ENCODE measurements at regions not wholly inside any gene's neighbourhood (a gene's known extent, or its start where the extent isn't known, plus 50 kb on each side); places are given as distances from the start of the nearest gene placed in this dataset.
"Not testable (repeated sequence)": the region's sequence is repeated elsewhere in the genome, so short reads cannot be mapped to it uniquely, and the experiment has no call there.

GRCh38 chr7:131769241-131769640 lies 212.8 kb upstream of the PODXL start:
- no peaks in the 10 kb centered on the region for H3K9me3 Mint-ChIP-seq
- no peaks in the 10 kb centered on the region for H3K4me1 Mint-ChIP-seq (ENCODE audit: low read depth)
- no peaks in the 10 kb centered on the region for H3K36me3 Mint-ChIP-seq (ENCODE audit: low read depth)
- no peak for DNase-seq
- H3K27ac Mint-ChIP-seq: no peak overlapping the region
- intact Hi-C loops (cut with micrococcal nuclease): no loop called here
- H3K27me3 Mint-ChIP-seq (ENCODE audit: low read depth): peaks cover 7% of the 10 kb centered on the region
- CTCF ChIA-PET: no interaction called here
- no peak overlapping the region for H3K4me3 Mint-ChIP-seq

DNA sequence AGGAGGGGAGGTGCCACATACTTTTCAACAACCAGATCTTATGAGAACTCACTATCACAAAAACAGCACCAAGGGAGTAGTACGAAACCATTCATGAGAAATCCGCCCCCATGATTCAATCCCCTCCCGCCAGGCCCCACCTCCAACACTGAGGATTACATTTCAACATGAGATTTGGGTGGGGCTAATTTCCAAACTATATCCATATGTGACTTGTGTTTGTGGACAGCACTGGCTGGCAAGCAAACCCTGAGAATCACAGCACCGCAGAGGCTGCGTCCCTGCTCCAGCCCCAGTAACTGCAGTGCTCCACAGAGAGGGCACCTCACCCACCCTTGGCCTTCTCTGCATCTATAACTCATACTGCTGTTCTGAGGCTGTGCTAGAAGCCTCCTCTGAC lies 211.2 kb upstream of the PODXL start:
- DNase-seq: no peak
- intact Hi-C loops (cut with micrococcal nuclease): no loop called here
- Mint-ChIP-seq H3K4me3 (no peak overlapping the region), H3K27me3 (ENCODE audit: low read depth) (peaks cover 7% of the 10 kb centered on the region), H3K27ac (no peak overlapping the region), H3K9me3 (no peaks in the 10 kb centered on the region), H3K4me1 (ENCODE audit: low read depth) (no peaks in the 10 kb centered on the region), H3K36me3 (ENCODE audit: low read depth) (no peaks in the 10 kb centered on the region)
- CTCF ChIA-PET: no interaction called here

DNA sequence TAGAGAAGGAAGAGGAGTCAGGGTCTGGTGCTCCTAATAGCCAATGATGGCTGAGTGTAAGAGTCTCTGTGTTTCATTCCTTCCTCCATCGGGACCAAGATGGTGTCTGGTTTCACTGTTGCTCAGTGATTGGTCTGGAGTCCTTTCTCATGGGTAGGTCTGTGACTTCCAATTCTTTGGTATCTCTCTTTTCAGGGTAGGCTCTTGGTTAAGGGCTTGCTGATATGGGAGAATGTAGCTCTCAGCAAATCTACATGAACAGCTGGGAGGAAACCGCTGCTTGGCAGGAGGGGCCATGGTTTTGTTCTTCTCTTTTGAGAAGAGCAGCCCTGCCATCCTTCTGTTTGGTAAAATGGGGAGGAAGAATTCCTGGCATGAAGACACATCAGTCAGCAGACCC lies 209.1 kb upstream of the PODXL start:
- H3K9me3 Mint-ChIP-seq: no peaks in the 10 kb centered on the region
- H3K27ac Mint-ChIP-seq: no peak overlapping the region
- H3K4me3 Mint-ChIP-seq: no peak overlapping the region
- CTCF ChIA-PET: interaction anchor here (1.5 kb wide), 1 partner anchor 77 kb away, joined by 5 read pairs; no protein-coding TSS in a partner anchor
- H3K27me3 Mint-ChIP-seq (ENCODE audit: low read depth): peaks cover 9% of the 10 kb centered on the region
- no peak for DNase-seq
- no peaks in the 10 kb centered on the region for H3K4me1 Mint-ChIP-seq (ENCODE audit: low read depth)
- intact Hi-C loops (cut with micrococcal nuclease): no loop called here
- no peaks in the 10 kb centered on the region for H3K36me3 Mint-ChIP-seq (ENCODE audit: low read depth)

- Mint-ChIP-seq H3K36me3 (ENCODE audit: low read depth) (no peaks in the 10 kb centered on the region), H3K9me3 (no peaks in the 10 kb centered on the region), H3K27ac (no peak overlapping the region), H3K4me3 (no peak overlapping the region), H3K4me1 (ENCODE audit: low read depth) (no peaks in the 10 kb centered on the region), H3K27me3 (ENCODE audit: low read depth) (peaks cover 18% of the 10 kb centered on the region)
- CTCF ChIA-PET: no interaction called here
- DNase-seq: no peak
- intact Hi-C loops (cut with micrococcal nuclease): no loop called here
These were observed 207.8 kb upstream of the PODXL start for GRCh38 chr7:131764143-131764775.

GRCh38 chr7:131762753-131763152 lies 206.3 kb upstream of the PODXL start:
- intact Hi-C loops (cut with micrococcal nuclease): no loop called here
- H3K36me3 Mint-ChIP-seq (ENCODE audit: low read depth): no peaks in the 10 kb centered on the region
- H3K4me1 Mint-ChIP-seq (ENCODE audit: low read depth): no peaks in the 10 kb centered on the region
- no peak for DNase-seq
- CTCF ChIA-PET: no interaction called here
- peaks cover 17% of the 10 kb centered on the region for H3K27me3 Mint-ChIP-seq (ENCODE audit: low read depth)
- H3K9me3 Mint-ChIP-seq: no peaks in the 10 kb centered on the region
- no peak overlapping the region for H3K27ac Mint-ChIP-seq
- no peak overlapping the region for H3K4me3 Mint-ChIP-seq

DNA sequence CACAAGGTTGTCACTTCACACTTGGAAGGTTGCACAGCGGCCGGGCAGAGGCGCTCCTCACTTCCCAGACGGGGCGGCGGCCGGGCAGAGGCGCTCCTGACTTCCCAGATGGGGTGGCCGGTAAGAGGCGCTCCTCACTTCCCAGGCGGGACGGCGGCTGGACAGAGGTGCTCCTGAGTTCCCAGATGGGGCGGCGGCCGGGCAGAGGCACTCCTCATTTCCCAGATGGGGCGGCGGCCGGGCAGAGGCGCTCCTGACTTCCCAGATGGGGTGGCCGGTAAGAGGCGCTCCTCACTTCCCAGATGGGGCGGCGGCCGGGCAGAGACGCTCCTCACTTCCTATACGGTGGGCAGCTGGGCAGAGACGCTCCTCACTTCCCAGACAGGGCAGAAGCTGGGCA lies 199.4 kb upstream of the PODXL start:
- H3K36me3 Mint-ChIP-seq (ENCODE audit: low read depth); H3K4me1 Mint-ChIP-seq (ENCODE audit: low read depth); H3K4me3 Mint-ChIP-seq; H3K27ac Mint-ChIP-seq; DNase-seq; H3K9me3 Mint-ChIP-seq; intact Hi-C loops (cut with micrococcal nuclease); CTCF ChIA-PET: not testable (repeated sequence)
- H3K27me3 Mint-ChIP-seq (ENCODE audit: low read depth): peaks cover 17% of the 10 kb centered on the region

DNA sequence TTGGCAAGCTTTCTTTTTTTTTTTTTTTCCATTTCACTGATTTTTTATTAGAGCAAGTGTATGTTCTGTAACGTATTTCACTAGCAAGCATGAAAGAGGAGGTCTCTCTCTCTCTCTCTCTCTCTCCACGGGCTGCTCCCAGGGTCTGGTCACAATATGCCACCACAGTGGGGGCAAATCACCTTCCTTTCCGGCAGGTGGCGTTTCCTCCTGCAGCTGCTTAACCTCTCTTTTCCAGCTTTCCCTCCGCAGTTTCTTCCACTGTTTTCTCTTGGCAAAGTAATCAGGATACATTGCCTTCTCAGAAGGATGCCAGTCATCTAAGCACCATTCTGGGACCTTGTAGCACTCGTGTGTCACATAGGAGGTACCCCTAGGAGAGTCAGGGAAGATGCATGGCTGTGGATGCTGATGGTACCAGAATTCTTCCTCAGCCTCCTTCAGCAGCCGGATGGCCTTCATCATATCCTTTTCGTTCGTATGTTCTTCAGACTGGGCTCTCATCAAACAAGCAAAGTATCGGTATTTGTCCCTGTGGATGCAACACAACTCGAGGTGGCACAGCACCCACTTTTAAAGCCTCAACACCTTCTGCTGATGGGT lies 197.3 kb upstream of the PODXL start:
- DNase-seq: peak; percentile 6
- no peaks in the 10 kb centered on the region for H3K36me3 Mint-ChIP-seq (ENCODE audit: low read depth)
- no peaks in the 10 kb centered on the region for H3K4me1 Mint-ChIP-seq (ENCODE audit: low read depth)
- H3K4me3 Mint-ChIP-seq: no peak overlapping the region
- no peaks in the 10 kb centered on the region for H3K9me3 Mint-ChIP-seq
- peaks cover 4% of the 10 kb centered on the region for H3K27me3 Mint-ChIP-seq (ENCODE audit: low read depth)
- intact Hi-C loops (cut with micrococcal nuclease): no loop called here
- CTCF ChIA-PET: interaction anchor here (1.0 kb wide), 1 partner anchor 72 kb away, joined by 3 read pairs; no protein-coding TSS in a partner anchor
- H3K27ac Mint-ChIP-seq: no peak overlapping the region

DNA sequence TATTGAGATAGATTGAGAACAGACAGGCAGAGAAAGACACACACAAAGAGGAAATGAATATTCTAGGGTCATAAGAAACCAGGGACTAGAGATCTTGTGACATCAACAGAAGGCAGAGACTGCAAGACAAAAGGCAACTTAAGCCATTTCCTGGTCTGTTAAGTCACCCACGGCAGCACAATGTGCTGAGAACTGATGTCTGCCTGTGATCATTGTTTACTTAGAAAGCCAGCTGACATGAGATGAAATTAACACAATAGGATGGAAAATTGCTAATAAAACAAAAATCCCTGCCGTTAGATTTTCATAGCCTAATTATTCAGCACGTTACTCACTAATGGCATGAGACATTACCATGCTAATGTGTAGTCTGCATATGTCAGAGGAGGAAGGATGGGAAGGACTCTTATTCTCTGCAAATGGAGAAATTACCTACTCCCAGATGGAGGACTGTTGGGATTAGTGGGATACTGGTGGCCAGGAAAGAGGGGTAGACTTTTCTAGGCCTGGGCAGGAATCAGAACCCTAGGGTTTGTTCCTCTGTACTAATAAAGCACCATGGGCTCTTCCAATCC lies 191.3 kb upstream of the PODXL start:
- no peaks in the 10 kb centered on the region for H3K4me1 Mint-ChIP-seq (ENCODE audit: low read depth)
- intact Hi-C loops (cut with micrococcal nuclease): no loop called here
- no peaks in the 10 kb centered on the region for H3K9me3 Mint-ChIP-seq
- CTCF ChIA-PET: no interaction called here
- H3K27me3 Mint-ChIP-seq (ENCODE audit: low read depth): peaks cover 12% of the 10 kb centered on the region
- H3K36me3 Mint-ChIP-seq (ENCODE audit: low read depth): no peaks in the 10 kb centered on the region
- H3K4me3 Mint-ChIP-seq: no peak overlapping the region
- no peak for DNase-seq
- no peak overlapping the region for H3K27ac Mint-ChIP-seq

- intact Hi-C loops (cut with micrococcal nuclease): no loop called here
- Mint-ChIP-seq H3K9me3 (no peaks in the 10 kb centered on the region), H3K27ac (no peak overlapping the region), H3K4me3 (no peak overlapping the region), H3K4me1 (ENCODE audit: low read depth) (no peaks in the 10 kb centered on the region), H3K36me3 (ENCODE audit: low read depth) (no peaks in the 10 kb centered on the region), H3K27me3 (ENCODE audit: low read depth) (peaks cover 13% of the 10 kb centered on the region)
- CTCF ChIA-PET: no interaction called here
- peak; percentile 31 for DNase-seq
These were observed 189.2 kb upstream of the PODXL start for GRCh38 chr7:131745390-131746248.

DNA sequence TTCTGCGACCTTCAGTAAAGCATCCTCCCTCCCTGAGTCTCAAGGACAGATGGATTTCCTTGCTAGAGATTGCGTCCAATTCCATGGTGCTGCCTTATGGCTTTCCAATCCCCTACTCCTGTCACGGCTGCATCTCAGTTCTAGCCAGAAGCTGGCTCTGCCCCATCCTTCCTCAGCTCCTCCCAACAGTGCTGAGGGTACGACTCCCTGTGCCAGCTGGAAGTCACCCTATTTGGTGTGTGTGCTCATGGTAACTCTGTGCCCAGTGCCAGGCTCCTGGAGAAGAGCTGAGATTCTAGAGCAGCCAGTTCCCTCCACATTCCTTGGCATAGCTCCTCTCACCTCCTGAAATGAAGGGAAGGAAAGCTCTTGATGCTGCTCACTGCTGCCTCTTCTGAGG lies 185.0 kb upstream of the PODXL start:
- no peaks in the 10 kb centered on the region for H3K36me3 Mint-ChIP-seq (ENCODE audit: low read depth)
- CTCF ChIA-PET: interaction anchor here (1.1 kb wide), 1 partner anchor 19 kb away, joined by 3 read pairs; no protein-coding TSS in a partner anchor
- H3K4me3 Mint-ChIP-seq: no peak overlapping the region
- no peak overlapping the region for H3K27ac Mint-ChIP-seq
- H3K4me1 Mint-ChIP-seq (ENCODE audit: low read depth): no peaks in the 10 kb centered on the region
- H3K27me3 Mint-ChIP-seq (ENCODE audit: low read depth): peaks cover 22% of the 10 kb centered on the region
- no peak for DNase-seq
- intact Hi-C loops (cut with micrococcal nuclease): no loop called here
- H3K9me3 Mint-ChIP-seq: no peaks in the 10 kb centered on the region

GRCh38 chr7:131737746-131738465 lies 181.5 kb upstream of the PODXL start:
- peaks cover 20% of the 10 kb centered on the region for H3K27me3 Mint-ChIP-seq (ENCODE audit: low read depth)
- H3K27ac Mint-ChIP-seq: no peak overlapping the region
- CTCF ChIA-PET: no interaction called here
- H3K4me1 Mint-ChIP-seq (ENCODE audit: low read depth): no peaks in the 10 kb centered on the region
- no peak overlapping the region for H3K4me3 Mint-ChIP-seq
- intact Hi-C loops (cut with micrococcal nuclease): no loop called here
- no peaks in the 10 kb centered on the region for H3K9me3 Mint-ChIP-seq
- H3K36me3 Mint-ChIP-seq (ENCODE audit: low read depth): no peaks in the 10 kb centered on the region
- no peak for DNase-seq

- Mint-ChIP-seq H3K27me3 (ENCODE audit: low read depth) (peaks cover 19% of the 10 kb centered on the region), H3K4me3 (no peak overlapping the region), H3K36me3 (ENCODE audit: low read depth) (no peaks in the 10 kb centered on the region), H3K9me3 (no peaks in the 10 kb centered on the region), H3K4me1 (ENCODE audit: low read depth) (no peaks in the 10 kb centered on the region), H3K27ac (no peak overlapping the region)
- no peak for DNase-seq
- CTCF ChIA-PET: no interaction called here
- intact Hi-C loops (cut with micrococcal nuclease): no loop called here
These were observed 178.7 kb upstream of the PODXL start for GRCh38 chr7:131735101-131735500.

Measured in activated naive CD4-positive, alpha-beta T cell treated with anti-CD3 and anti-CD28 coated beads for 36 hours (primary cell).